Ishikawa (cell line): ENCODE measurements at regions not wholly inside any gene's neighbourhood (a gene's known extent, or its start where the extent isn't known, plus 50 kb on each side); places are given as distances from the start of the nearest gene placed in this dataset.

Experiments
- CEBPB ChIP-seq: IDR thresholded peaks from 2 replicates; pipeline ENCODE4 v1.6.1; 2012
- CREB1 ChIP-seq: IDR thresholded peaks from 2 replicates; pipeline ENCODE4 v1.6.1; 2012; ENCODE audit warnings: low read depth
- EGR1 ChIP-seq: IDR thresholded peaks from 2 replicates; pipeline ENCODE4 v1.6.1; 2012
- EP300 ChIP-seq: IDR thresholded peaks from 2 replicates; pipeline ENCODE4 v1.6.1; 2012; ENCODE audit warnings: borderline replicate concordance
- FOXM1 ChIP-seq: IDR thresholded peaks from 2 replicates; pipeline ENCODE4 v1.6.1; 2012; ENCODE audit warnings: low read depth, borderline replicate concordance
- NFIC ChIP-seq: IDR thresholded peaks from 2 replicates; pipeline ENCODE4 v1.6.1; 2012
- RAD21 ChIP-seq: IDR thresholded peaks from 2 replicates; pipeline ENCODE4 v1.6.1; 2012; ENCODE audit warnings: low read depth
- TAF1 ChIP-seq: IDR thresholded peaks from 2 replicates; pipeline ENCODE4 v1.6.1; 2012; ENCODE audit warnings: low read depth, mild to moderate bottlenecking
- TCF12 ChIP-seq: IDR thresholded peaks from 2 replicates; pipeline ENCODE4 v1.6.1; 2012; ENCODE audit warnings: low read depth
- TEAD4 ChIP-seq: IDR thresholded peaks from 2 replicates; pipeline ENCODE4 v1.6.1; 2012
- YY1 ChIP-seq: IDR thresholded peaks from 2 replicates; pipeline ENCODE4 v1.6.1; 2012; ENCODE audit warnings: low read depth
- ZBTB7A ChIP-seq: IDR thresholded peaks from 2 replicates; pipeline ENCODE4 v1.6.1; 2012; ENCODE audit warnings: low read depth
- TF ChIP-seq, protein P1 (sequence below): IDR thresholded peaks from 2 replicates; pipeline ENCODE4 v1.6.1; 2012
- TF ChIP-seq, protein P2 (sequence below): IDR thresholded peaks from 2 replicates; pipeline ENCODE4 v1.6.1; 2012
- TF ChIP-seq, protein P3 (sequence below): IDR thresholded peaks from 2 replicates; pipeline ENCODE4 v1.6.1; 2012; ENCODE audit warnings: low read depth, mild to moderate bottlenecking

DNA sequence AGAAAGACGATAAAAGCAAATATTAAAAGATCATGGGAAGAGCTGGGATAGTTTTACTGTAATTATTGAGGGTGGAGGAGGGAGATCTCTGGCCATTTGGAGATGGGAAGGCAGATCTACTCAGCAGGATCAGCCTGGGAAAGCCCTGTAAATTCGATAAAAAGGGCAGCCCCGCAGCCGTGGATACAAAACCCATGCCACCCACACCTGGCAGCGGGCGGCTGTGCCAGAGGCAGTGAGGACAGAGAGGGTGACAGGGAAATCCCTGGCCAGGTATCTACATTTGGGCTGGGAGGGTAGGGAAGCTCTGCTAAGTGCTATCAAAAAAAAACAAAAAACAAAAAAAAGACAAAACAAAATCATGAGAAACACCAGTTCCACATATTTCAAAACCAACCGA, 379.2 kb upstream of the IRX1 start:
- TF ChIP-seq RAD21 (no peak), FOXM1 (no peak), TAF1 (no peak)

DNA sequence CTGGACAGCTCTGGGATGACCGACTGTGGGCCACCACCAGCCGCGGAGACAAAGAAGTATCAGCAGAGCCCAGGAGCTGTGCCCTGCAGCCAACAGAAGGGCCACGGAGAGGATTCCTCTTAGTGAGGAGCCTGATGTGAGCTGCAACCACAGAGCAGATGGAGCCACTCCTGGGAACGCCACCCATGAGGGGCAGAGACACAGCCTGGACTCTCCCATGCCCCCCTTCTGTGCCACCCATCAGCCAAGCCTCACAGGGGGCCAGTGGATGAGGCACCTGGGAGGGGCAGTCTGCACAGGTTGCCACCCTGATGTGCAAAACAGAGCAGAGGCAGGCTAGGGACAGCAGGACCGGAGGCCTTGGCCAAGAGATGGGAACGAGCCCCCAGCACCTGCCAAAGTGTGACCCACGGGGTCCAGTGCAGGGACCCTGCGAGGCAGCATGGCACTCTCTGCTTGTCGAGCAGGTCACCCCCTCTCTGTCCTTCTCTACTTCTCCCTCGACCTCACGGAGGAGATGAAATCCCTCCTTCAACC, 380.7 kb upstream of the IRX1 start:
- TF ChIP-seq TCF12 = no peak
- TF ChIP-seq, protein P1, sequence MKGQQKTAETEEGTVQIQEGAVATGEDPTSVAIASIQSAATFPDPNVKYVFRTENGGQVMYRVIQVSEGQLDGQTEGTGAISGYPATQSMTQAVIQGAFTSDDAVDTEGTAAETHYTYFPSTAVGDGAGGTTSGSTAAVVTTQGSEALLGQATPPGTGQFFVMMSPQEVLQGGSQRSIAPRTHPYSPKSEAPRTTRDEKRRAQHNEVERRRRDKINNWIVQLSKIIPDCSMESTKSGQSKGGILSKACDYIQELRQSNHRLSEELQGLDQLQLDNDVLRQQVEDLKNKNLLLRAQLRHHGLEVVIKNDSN = no peak
- no peak for TF ChIP-seq FOXM1
- TF ChIP-seq TAF1 = no peak
- no peak for TF ChIP-seq YY1
- no peak for TF ChIP-seq NFIC
- TF ChIP-seq RAD21 = no peak
- TF ChIP-seq, protein P2, sequence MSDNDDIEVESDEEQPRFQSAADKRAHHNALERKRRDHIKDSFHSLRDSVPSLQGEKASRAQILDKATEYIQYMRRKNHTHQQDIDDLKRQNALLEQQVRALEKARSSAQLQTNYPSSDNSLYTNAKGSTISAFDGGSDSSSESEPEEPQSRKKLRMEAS = no peak
- TF ChIP-seq EP300 = no peak
- TF ChIP-seq TEAD4 = no peak
- no peak for TF ChIP-seq CEBPB
- TF ChIP-seq CREB1 = no peak
- TF ChIP-seq EGR1 = no peak
- no peak for TF ChIP-seq ZBTB7A
- TF ChIP-seq, protein P3, sequence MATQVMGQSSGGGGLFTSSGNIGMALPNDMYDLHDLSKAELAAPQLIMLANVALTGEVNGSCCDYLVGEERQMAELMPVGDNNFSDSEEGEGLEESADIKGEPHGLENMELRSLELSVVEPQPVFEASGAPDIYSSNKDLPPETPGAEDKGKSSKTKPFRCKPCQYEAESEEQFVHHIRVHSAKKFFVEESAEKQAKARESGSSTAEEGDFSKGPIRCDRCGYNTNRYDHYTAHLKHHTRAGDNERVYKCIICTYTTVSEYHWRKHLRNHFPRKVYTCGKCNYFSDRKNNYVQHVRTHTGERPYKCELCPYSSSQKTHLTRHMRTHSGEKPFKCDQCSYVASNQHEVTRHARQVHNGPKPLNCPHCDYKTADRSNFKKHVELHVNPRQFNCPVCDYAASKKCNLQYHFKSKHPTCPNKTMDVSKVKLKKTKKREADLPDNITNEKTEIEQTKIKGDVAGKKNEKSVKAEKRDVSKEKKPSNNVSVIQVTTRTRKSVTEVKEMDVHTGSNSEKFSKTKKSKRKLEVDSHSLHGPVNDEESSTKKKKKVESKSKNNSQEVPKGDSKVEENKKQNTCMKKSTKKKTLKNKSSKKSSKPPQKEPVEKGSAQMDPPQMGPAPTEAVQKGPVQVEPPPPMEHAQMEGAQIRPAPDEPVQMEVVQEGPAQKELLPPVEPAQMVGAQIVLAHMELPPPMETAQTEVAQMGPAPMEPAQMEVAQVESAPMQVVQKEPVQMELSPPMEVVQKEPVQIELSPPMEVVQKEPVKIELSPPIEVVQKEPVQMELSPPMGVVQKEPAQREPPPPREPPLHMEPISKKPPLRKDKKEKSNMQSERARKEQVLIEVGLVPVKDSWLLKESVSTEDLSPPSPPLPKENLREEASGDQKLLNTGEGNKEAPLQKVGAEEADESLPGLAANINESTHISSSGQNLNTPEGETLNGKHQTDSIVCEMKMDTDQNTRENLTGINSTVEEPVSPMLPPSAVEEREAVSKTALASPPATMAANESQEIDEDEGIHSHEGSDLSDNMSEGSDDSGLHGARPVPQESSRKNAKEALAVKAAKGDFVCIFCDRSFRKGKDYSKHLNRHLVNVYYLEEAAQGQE = no peak

DNA sequence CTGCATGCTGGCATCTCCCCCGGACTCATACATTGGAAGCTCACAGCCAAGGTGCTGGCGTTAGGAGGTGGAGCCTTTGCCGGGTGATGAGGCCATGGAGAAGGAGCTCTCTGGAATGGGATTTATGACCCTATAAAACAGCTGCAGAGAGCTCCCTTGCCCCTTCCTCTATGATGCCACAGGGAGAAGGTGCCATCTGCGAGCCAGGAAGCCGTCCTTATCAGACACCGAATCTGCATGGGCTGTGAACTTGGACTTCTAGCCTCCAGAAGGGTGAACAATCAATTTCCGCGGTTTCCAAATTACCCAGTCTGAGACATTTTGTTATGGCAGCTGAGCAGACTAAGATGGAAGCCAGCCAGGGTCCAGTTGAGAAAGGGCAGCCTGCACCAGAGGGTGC, 381.2 kb upstream of the IRX1 start:
- TF ChIP-seq TCF12 (no peak), RAD21 (no peak), EP300 (no peak), EGR1 (no peak), YY1 (no peak), CREB1 (no peak)
- TF ChIP-seq, protein P2 = no peak
- TF ChIP-seq, protein P1 = no peak

DNA sequence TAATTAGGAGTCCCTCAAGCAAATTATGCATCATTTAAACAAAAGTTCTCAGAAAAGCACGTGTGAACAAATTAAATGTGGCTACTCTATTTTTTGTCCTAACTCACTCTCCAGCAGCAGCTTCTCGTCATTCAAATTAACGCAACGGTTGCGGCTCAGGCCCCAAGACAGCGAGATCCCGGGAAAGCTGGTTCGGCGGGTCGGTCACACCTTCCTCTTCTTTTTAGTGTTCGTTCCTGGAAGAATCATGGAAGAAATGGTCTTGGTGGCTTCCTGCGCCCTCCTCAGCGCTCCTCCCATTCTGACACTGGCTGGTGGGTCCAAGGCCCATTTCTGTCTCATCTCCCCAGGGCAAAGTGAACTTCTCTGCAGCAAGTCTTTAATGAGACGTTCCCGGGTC, 382.8 kb upstream of the IRX1 start:
- no peak for TF ChIP-seq EGR1

DNA sequence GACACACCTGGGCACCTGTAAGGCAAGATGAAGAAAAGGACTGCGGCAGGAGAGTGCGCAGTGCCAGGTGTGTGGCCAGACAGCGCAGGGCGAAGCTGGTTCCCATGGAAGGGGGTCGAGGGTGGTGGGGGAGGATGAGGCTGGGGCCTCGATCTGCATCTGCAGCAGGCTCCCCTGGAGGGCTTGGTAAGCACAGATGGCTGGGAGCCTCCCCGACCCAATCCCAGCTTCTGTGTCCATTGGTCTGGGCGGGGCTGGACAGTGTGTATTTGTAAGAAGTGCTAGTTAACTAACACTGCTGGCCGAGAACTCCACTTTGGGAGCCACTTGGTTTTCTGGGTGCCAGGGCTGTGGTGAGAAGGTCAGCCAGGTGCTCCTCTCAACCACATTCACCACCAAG, 385.1 kb upstream of the IRX1 start:
- TF ChIP-seq CREB1 = no peak
- TF ChIP-seq EP300 = no peak
- TF ChIP-seq FOXM1 = no peak
- no peak for TF ChIP-seq CEBPB
- no peak for TF ChIP-seq EGR1
- no peak for TF ChIP-seq NFIC
- no peak for TF ChIP-seq ZBTB7A
- TF ChIP-seq, protein P2 = no peak
- TF ChIP-seq TAF1 = no peak
- TF ChIP-seq YY1 = no peak
- TF ChIP-seq, protein P3 = no peak
- no peak for TF ChIP-seq RAD21
- no peak for TF ChIP-seq TCF12

DNA sequence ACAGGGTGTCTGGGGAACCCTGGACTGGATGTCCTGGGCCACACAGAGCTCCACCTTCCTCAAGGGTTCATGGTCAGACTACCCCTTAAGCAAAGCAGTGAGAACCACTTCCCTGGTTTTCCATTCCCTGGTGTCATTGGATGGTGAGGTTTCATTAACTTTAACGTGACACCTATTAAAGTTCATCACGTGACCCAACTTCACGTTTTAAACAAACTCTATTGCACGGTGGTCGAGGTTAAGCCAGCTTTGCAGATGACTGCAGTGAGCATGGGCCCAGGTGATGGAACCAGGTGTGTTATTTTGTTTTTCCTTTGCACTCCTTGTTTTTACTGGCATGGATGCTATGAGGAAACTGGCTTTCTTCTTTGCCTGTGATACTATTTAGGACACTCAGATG, 385.7 kb upstream of the IRX1 start:
- TF ChIP-seq CEBPB (no peak), EP300 (no peak), TEAD4 (no peak), CREB1 (no peak), TAF1 (no peak), ZBTB7A (no peak), RAD21 (no peak), EGR1 (no peak), FOXM1 (no peak), YY1 (no peak), TCF12 (no peak), NFIC (no peak)
- TF ChIP-seq, protein P2 = no peak
- TF ChIP-seq, protein P3 = no peak
- TF ChIP-seq, protein P1 = no peak
